OCI-LY1 (cell line): ENCODE measurements at regions not wholly inside any gene's neighbourhood (a gene's known extent, or its start where the extent isn't known, plus 50 kb on each side); places are given as distances from the start of the nearest gene placed in this dataset.

Source experiments
- H2AFZ ChIP-seq: fragments of 200-600 bp; sonication (generic), shearing (Covaris generic); 2 replicates; pipeline ENCODE4 v1.6.0; 2014; ENCODE audit warnings: antibody characterized with exemption, mild to moderate bottlenecking, low read length
- H3F3A ChIP-seq: fragments of 200-600 bp; sonication (generic), shearing (Covaris generic); 2 replicates; pipeline ENCODE4 v1.6.0; 2014; ENCODE audit warnings: mild to moderate bottlenecking, antibody characterized with exemption, low read length, moderate library complexity; ENCODE audit not compliant: insufficient read depth
- H3K27ac ChIP-seq: fragments of 200-600 bp; sonication (generic); 2 replicates; pipeline ENCODE4 v1.5.1; 2014; ENCODE audit warnings: low read length, mixed run types, mild to moderate bottlenecking, low read depth; ENCODE audit not compliant: poor library complexity, severe bottlenecking
- H3K27me3 ChIP-seq: fragments of 200-600 bp; sonication (generic); 2 replicates; pipeline ENCODE4 v1.6.0; 2014; ENCODE audit warnings: antibody characterized with exemption, mild to moderate bottlenecking, low read length, moderate library complexity; ENCODE audit not compliant: insufficient read depth
- H3K36me3 ChIP-seq: fragments of 200-600 bp; sonication (generic); 2 replicates; pipeline ENCODE4 v1.6.1; 2014; ENCODE audit warnings: mild to moderate bottlenecking, antibody characterized with exemption, low read length, moderate library complexity, mixed read lengths; ENCODE audit not compliant: insufficient read depth
- H3K4me1 ChIP-seq: fragments of 200-600 bp; sonication (generic); 2 replicates; pipeline ENCODE4 v1.5.1; 2014; ENCODE audit warnings: mild to moderate bottlenecking, low read length, moderate library complexity; ENCODE audit not compliant: insufficient read depth, severe bottlenecking
- H3K4me2 ChIP-seq: fragments of 200-600 bp; sonication (generic), shearing (Covaris generic); 2 replicates; pipeline ENCODE4 v1.6.1; 2014; ENCODE audit warnings: low read length
- H3K4me3 ChIP-seq: fragments of 200-600 bp; sonication (generic); 2 replicates; pipeline ENCODE4 v1.5.1; 2014; ENCODE audit warnings: low read length, low read depth, mild to moderate bottlenecking, mixed read lengths; ENCODE audit not compliant: poor library complexity, severe bottlenecking
- H3K79me2 ChIP-seq: fragments of 200-600 bp; shearing (Covaris generic); 2 replicates; pipeline ENCODE4 v1.6.1; 2016; ENCODE audit warnings: mixed run types, low read length, mixed read lengths; ENCODE audit not compliant: insufficient read depth
- H3K9ac ChIP-seq: fragments of 200-600 bp; sonication (generic), shearing (Covaris generic); 2 replicates; pipeline ENCODE4 v1.6.1; 2014; ENCODE audit warnings: mild to moderate bottlenecking, low read length, mixed read lengths
- H3K9me2 ChIP-seq: fragments of 200-600 bp; sonication (generic), shearing (Covaris generic); 2 replicates; pipeline ENCODE4 v1.6.1; 2014; ENCODE audit warnings: low read depth, mild to moderate bottlenecking, low read length, mixed read lengths
- H3K9me3 ChIP-seq: fragments of 200-600 bp; shearing (Covaris generic); 2 replicates; pipeline ENCODE4 v1.6.1; 2014; ENCODE audit warnings: low read length, mixed read lengths
- H4K20me1 ChIP-seq: fragments of 200-600 bp; sonication (generic), shearing (Covaris generic); 2 replicates; pipeline ENCODE4 v1.6.0; 2016; ENCODE audit warnings: mild to moderate bottlenecking, low read length; ENCODE audit not compliant: insufficient read depth
- EZH2 ChIP-seq: fragments of 200-600 bp; sonication (generic), shearing (Covaris generic); IDR thresholded peaks from 2 replicates; pipeline ENCODE4 v1.8.0; 2017; ENCODE audit warnings: borderline replicate concordance, mixed run types, mild to moderate bottlenecking, antibody characterized with exemption, low read length, moderate library complexity, mixed read lengths
- TF ChIP-seq, protein P1 (sequence below): fragments of 200-600 bp; sonication (generic), shearing (Covaris generic); IDR thresholded peaks from 2 replicates; pipeline ENCODE4 v1.5.1; 2017; ENCODE audit warnings: mild to moderate bottlenecking, antibody characterized with exemption, low read length, moderate library complexity, mixed read lengths

DNA sequence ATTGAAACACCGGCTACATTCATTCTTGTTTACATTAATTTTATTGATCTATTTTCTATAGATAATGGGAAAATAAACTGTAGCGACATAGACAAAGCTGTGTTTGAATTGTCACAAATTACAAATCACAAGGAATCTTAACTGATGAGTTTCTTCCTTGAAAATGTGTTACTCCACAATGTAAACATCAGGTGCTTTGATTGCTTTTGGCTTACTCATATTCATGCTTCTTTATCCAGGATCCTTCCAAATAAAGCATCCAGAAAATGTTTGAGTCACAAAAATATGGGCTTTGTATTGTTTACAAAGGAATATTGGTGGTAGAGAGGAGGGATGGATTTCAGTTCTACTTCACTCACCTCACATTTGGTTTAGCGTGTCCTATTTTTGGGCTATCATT lies 64.0 kb downstream of the BMP2 start:
- Histone ChIP-seq H2AFZ (no peak overlapping the region), H3K27ac (no peak overlapping the region), H3K79me2 (no peaks in the 10 kb centered on the region), H3K27me3 (no peaks in the 10 kb centered on the region), H3K4me2 (no peak overlapping the region), H3K9me3 (no peaks in the 10 kb centered on the region), H3K36me3 (no peaks in the 10 kb centered on the region), H3K9me2 (no peaks in the 10 kb centered on the region), H4K20me1 (no peaks in the 10 kb centered on the region), H3K4me3 (no peak overlapping the region), H3F3A (no peaks in the 10 kb centered on the region), H3K4me1 (no peaks in the 10 kb centered on the region), H3K9ac (no peak overlapping the region)
- TF ChIP-seq EZH2: no peak
- TF ChIP-seq, protein P1, sequence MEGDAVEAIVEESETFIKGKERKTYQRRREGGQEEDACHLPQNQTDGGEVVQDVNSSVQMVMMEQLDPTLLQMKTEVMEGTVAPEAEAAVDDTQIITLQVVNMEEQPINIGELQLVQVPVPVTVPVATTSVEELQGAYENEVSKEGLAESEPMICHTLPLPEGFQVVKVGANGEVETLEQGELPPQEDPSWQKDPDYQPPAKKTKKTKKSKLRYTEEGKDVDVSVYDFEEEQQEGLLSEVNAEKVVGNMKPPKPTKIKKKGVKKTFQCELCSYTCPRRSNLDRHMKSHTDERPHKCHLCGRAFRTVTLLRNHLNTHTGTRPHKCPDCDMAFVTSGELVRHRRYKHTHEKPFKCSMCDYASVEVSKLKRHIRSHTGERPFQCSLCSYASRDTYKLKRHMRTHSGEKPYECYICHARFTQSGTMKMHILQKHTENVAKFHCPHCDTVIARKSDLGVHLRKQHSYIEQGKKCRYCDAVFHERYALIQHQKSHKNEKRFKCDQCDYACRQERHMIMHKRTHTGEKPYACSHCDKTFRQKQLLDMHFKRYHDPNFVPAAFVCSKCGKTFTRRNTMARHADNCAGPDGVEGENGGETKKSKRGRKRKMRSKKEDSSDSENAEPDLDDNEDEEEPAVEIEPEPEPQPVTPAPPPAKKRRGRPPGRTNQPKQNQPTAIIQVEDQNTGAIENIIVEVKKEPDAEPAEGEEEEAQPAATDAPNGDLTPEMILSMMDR: no peak

DNA sequence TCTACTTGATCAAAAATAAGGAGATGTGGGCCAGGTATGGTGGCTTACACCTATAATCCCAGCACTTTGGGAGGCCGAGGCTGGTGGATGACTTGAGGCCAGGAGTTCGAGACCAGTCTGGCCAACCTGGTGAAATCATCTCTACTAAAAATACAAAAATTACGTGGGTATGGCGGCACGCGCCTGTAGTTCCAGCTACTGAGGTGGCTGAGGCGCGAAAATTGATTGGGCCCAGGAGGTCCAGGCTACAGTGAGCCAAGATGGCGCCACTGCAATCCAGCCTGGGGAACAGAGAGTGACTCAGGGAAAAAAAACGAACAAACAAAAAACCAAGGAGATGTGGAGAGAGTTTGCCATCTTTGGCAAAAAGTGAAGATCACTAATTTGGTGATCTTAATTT lies 65.3 kb downstream of the BMP2 start:
- Histone ChIP-seq H3K4me2 (no peak overlapping the region), H3K9me2 (no peaks in the 10 kb centered on the region), H3K4me3 (no peak overlapping the region), H3K27me3 (no peaks in the 10 kb centered on the region), H3K79me2 (no peaks in the 10 kb centered on the region), H3K36me3 (no peaks in the 10 kb centered on the region), H4K20me1 (no peaks in the 10 kb centered on the region), H2AFZ (no peak overlapping the region), H3K9me3 (no peaks in the 10 kb centered on the region), H3K4me1 (no peaks in the 10 kb centered on the region), H3F3A (no peaks in the 10 kb centered on the region), H3K9ac (no peak overlapping the region), H3K27ac (no peak overlapping the region)
- no peak for TF ChIP-seq EZH2

DNA sequence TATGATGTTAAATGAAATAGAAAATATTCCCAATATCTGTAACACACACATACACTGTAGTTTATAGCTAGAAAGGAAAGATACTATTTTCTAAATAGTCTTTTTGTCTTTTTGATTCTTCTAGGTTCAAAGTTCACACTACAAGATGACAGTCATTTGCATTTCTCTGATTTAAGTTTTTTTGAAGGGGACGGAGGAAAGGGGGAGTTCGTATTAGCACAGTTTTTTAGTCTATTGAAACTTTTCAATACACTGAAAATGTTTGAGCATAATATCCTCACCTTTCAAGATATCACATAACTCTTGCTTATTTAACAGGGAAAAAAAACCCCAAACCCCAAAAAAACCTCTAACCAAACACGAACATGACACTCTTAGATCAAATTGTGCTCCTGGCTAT lies 68.1 kb downstream of the BMP2 start:
- Histone ChIP-seq H3K27me3 (no peaks in the 10 kb centered on the region), H3K9me2 (no peaks in the 10 kb centered on the region), H3K4me3 (no peak overlapping the region), H2AFZ (no peak overlapping the region), H3K4me2 (no peak overlapping the region), H3K36me3 (no peaks in the 10 kb centered on the region), H3F3A (no peaks in the 10 kb centered on the region), H3K4me1 (no peaks in the 10 kb centered on the region), H3K9ac (no peak overlapping the region), H3K27ac (no peak overlapping the region), H3K9me3 (no peaks in the 10 kb centered on the region), H3K79me2 (no peaks in the 10 kb centered on the region), H4K20me1 (no peaks in the 10 kb centered on the region)
- TF ChIP-seq EZH2: no peak
- TF ChIP-seq, protein P1: no peak

DNA sequence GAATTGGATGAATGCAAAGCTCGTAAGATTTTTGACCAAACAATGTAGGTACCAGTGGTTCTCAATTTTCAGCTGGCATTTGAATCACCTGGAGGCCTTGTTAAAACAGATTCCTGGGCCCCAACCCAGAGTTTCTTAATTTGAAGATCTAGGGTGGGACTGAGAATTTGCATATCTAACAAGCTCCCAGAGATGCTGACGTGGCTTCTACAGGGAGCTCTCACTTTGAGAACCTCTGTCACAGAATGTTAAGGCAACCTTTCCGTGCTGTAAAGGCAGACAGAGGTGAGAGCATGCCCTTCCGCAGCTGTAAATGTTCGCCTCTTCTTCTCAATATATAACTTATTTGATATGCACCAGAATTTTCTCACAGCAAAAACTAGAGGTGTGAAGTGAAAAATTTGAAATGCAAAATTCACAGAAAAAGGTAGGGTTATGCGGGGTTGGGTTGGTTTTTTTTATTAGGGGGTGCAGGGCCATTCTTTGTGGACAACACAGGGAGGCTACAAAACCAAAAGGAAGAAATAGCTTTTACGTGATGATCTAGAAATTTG lies 69.4 kb downstream of the BMP2 start:
- Histone ChIP-seq H3F3A (no peaks in the 10 kb centered on the region), H2AFZ (no peak overlapping the region), H3K9me2 (no peaks in the 10 kb centered on the region), H4K20me1 (no peaks in the 10 kb centered on the region), H3K27me3 (no peaks in the 10 kb centered on the region), H3K4me2 (no peak overlapping the region), H3K27ac (no peak overlapping the region), H3K4me3 (no peak overlapping the region), H3K9me3 (no peaks in the 10 kb centered on the region), H3K4me1 (no peaks in the 10 kb centered on the region), H3K9ac (no peak overlapping the region), H3K79me2 (no peaks in the 10 kb centered on the region), H3K36me3 (no peaks in the 10 kb centered on the region)
- no peak for TF ChIP-seq EZH2
- TF ChIP-seq, protein P1: no peak
